HG03342 (cell line): ENCODE measurements at regions not wholly inside any gene's neighbourhood (a gene's known extent, or its start where the extent isn't known, plus 50 kb on each side); places are given as distances from the start of the nearest gene placed in this dataset.
"Not testable (repeated sequence)": the region's sequence is repeated elsewhere in the genome, so short reads cannot be mapped to it uniquely, and the experiment has no call there.

Experiments used
- ATAC-seq: cut with Tn5 transposase; IDR thresholded peaks from one replicate; pipeline ENCODE4 v1.9.1; 2021; ENCODE audit warnings: mild to moderate bottlenecking, moderate library complexity; ENCODE audit not compliant: unreplicated experiment

DNA sequence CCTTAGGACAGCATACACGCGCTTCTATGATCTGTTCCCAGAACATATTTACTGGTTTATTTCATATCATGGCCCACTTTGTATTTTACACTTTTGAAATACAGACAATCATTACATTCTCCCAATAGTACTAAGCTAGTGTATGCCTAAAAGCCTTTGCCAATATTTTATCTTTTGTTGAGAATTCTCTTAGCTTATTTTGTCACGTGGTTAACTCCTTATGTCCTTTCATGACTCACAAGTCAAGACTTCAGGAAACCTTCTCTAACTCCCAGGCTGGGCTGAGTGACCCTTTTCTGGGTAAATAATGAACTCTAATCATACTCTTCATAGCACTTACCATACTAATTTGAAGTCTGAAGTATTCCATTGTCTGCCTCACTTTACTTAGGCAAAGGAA, 444.8 kb downstream of the ZNF33B start:
- not testable (repeated sequence) for ATAC-seq

GRCh38 chr10:42192450-42192849, 445.9 kb downstream of the ZNF33B start:
- ATAC-seq: not testable (repeated sequence)

- ATAC-seq: not testable (repeated sequence)
Observed at GRCh38 chr10:42187501-42188195, 450.7 kb downstream of the ZNF33B start.

GRCh38 chr10:42177793-42178689, 460.3 kb downstream of the ZNF33B start:
- ATAC-seq: not testable (repeated sequence)

DNA sequence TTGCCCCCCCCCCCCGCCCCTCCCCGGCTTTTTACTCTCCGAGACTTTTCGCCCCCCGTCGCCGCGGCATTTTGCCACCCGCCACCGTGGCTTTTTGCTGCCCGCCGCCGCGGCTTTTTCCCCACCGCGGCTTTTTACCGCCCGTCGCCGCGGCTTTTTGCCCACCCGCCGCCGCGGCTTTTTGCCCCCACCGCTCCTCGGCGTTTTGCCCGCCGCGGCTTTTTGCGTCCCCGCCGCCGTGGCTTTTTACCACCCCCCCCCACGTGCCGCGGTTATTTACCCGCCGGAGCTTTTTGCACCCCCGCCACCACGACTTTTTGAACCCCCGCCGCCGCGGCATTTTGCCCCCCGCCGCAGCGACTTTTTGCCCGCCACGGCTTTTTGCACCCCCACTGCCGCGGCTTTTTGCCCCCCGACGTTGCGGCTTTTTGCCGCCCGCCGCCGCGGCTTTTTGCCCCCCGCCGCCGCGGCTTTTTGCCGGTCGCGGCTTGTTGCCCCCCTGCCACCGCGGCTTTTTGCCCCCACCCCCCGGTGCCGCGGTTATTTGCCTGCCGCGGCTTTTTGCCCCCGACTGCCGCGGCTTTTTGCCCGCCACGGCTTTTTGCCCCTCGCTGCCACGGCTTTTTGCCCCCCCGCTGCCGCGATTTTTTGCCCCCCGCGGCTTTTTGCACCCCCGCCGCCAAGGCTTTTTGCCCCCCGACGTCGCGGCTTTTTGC, 461.1 kb downstream of the ZNF33B start:
- no peak for ATAC-seq

DNA sequence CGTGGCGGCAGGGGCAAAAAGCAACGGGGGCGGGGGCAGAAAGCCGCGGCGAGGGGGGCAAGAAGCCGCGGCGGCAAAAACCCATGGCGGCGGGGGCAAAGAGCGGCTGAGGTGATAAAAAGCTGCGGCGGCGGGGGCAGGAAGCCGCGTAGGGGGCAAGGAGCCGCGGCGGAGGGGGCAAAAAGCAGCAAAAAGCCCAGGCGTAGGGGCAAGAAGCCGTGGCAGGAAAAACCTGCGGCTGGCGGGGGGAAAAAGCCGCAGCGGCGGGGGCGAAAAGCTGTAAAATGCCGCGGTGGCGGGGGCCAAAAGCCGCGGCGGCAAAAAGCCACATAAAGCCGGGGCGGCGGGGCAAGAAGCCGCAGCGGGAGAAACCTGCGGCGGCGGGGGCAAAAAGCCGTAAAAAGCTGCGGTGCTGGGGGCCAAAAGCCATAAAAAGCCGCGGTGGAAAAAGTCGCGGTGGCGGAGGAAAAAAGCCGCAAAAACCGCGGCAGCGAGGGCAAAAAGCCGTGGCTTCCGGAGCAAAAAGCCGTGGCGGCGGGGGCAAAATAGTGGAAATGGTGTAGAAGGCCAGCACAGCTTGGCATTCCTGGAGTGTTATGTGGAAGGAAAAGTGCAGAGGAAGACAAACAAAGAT, 487.8 kb downstream of the ZNF33B start:
- no peak for ATAC-seq

- ATAC-seq: no peak
Observed at GRCh38 chr10:42149722-42150427, 488.5 kb downstream of the ZNF33B start.

GRCh38 chr10:42149027-42149700, 489.2 kb downstream of the ZNF33B start:
- ATAC-seq: no peak

DNA sequence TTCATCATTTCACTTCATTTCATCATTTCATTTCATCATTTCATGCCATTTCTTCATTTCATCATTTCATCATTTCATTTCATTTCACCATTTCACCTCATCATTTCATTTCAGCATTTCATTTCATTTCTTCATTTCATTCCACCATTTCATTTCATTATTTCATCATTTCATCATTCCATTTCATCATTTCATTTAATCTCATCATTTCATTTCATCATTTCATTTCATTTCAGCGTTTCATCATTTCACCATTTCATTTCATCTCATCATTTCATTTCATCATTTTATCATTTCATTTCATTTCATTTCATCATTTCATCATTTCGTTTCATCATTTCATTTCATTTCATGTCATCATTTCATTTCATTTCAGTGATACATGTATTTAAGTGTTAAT, 492.2 kb downstream of the ZNF33B start:
- not testable (repeated sequence) for ATAC-seq

DNA sequence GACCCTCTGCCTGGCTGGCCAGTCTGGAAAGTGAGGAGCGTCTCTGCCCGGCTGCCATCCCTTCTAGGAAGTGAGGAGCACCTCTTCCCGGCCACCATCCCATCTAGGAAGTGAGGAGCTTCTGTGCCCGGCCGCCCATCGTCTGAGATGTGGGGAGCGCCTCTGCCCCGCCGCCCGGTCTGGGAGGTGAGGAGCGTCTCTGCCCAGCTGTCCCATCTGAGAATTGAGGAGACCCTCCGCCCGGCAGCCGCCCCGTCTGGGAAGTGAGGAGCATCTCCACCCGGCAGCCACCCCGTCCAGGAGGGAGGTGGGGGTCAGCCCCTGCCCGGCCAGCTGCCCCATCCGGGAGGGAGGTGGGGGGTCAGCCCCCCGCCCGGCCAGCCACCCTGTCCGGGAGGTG, 500.3 kb downstream of the ZNF33B start:
- ATAC-seq: not testable (repeated sequence)

- no peak for ATAC-seq
Observed at GRCh38 chr10:42113158-42113450, 525.3 kb downstream of the ZNF33B start.

- ATAC-seq: no peak
Observed at GRCh38 chr10:42112331-42113157, 525.8 kb downstream of the ZNF33B start.

GRCh38 chr10:42111661-42112330, 526.6 kb downstream of the ZNF33B start:
- ATAC-seq: no peak

DNA sequence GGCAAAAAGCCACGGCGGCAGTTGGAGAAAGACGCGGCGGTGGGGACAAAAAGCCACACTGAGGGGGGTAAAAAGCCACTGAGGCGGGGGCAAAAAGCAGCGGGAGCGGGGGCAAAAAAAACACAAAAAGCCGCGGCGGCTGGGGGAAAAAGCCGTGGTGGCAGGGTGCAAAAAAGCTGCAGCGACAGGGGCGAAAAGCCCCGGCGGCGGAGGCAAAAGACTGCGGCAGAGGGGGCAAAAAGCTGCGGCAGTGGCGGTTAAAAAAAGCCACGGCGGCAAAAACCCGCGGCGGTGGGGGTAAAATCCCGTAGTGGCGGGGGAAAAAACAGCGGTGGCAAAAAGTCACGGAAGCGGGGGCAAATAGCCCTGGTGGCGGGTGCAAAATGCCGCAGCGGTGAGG, 527.3 kb downstream of the ZNF33B start:
- ATAC-seq: no peak
